Endothelial cell of umbilical vein (primary cell): ENCODE measurements at regions not wholly inside any gene's neighbourhood (a gene's known extent, or its start where the extent isn't known, plus 50 kb on each side); places are given as distances from the start of the nearest gene placed in this dataset.

Experiments
- BruUV-seq: library from RNA; stranded (reverse); fragments of 400-500 nt; replicated peaks from 2 replicates; lab custom pipeline; 2021; lab: Mats Ljungman, UMichigan
- CTCF ChIA-PET: fragments of 300-600, 350-600 bp; sonication (Branson Sonifier 250); formaldehyde crosslinking; loops from one replicate; lab custom pipeline; 2021; ENCODE audit warnings: antibody characterized with exemption, inconsistent platforms; lab: Charles Lee
- POLR2A ChIA-PET: fragments of 300-600, 350-600 bp; sonication (Branson Sonifier 250); formaldehyde crosslinking; loops from one replicate; lab custom pipeline; 2021; ENCODE audit warnings: antibody characterized with exemption, inconsistent platforms; lab: Charles Lee
- DNase-seq: peaks from one replicate; pipeline ENCODE4 v3.0.0-alpha.2; 2011; ENCODE audit warnings: low read depth, low spot score
- FAIRE-seq: peaks from 2 replicates; lab custom pipeline; 2011; peaks lifted over from hg19 to GRCh38; lab: Jason Lieb, UNC
- H2AFZ ChIP-seq: 2 replicates; pipeline ENCODE4 v1.6.0; 2012; ENCODE audit warnings: low read depth, low read length, control low read depth, inconsistent platforms
- H3K27ac ChIP-seq: 2 replicates; pipeline ENCODE4 v1.5.1; 2011; ENCODE audit warnings: low read depth, mild to moderate bottlenecking, control low read depth, low read length, moderate library complexity; ENCODE audit not compliant: insufficient read depth
- H3K27me3 ChIP-seq, 2 experiments: 2 replicates each; pipeline versions ENCODE4 v1.6.0 to v1.6.1; 2011; ENCODE audit warnings: low read length in 2 of 2, mixed read lengths in 1 of 2; ENCODE audit not compliant: control insufficient read depth in 2 of 2, insufficient read depth in 2 of 2
- H3K36me3 ChIP-seq, 2 experiments: 2 replicates in 1 of 2; 3 replicates in 1 of 2; pipeline ENCODE4 v1.5.1; 2011; ENCODE audit warnings: low read length in 2 of 2, mild to moderate bottlenecking in 1 of 2, moderate library complexity in 1 of 2; ENCODE audit not compliant: control insufficient read depth in 2 of 2, insufficient read depth in 2 of 2; ENCODE audit errors: extremely low read depth in 1 of 2
- H3K4me1 ChIP-seq: 3 replicates; pipeline ENCODE4 v1.5.1; 2011; ENCODE audit warnings: mild to moderate bottlenecking, low read length; ENCODE audit not compliant: control insufficient read depth, insufficient read depth; ENCODE audit errors: extremely low read depth
- H3K4me2 ChIP-seq: 2 replicates; pipeline ENCODE4 v1.6.1; 2011; ENCODE audit warnings: low read length, control low read depth, mixed read lengths; ENCODE audit not compliant: insufficient read depth
- H3K4me3 ChIP-seq, 3 experiments: fragments of 200-600 bp in 1 of 3; sonication (generic), shearing (Covaris generic) in 1 of 3; replicated peaks in 1 of 3; 2 replicates each; pipeline ENCODE4 v1.5.1; 2011 to 2016; ENCODE audit warnings: control low read depth in 3 of 3, low read length in 3 of 3, mild to moderate bottlenecking in 2 of 3, inconsistent platforms in 1 of 3, low read depth in 1 of 3, moderate library complexity in 1 of 3; ENCODE audit not compliant: insufficient read depth in 1 of 3
- H3K79me2 ChIP-seq: 2 replicates; pipeline ENCODE4 v1.6.0; 2012; ENCODE audit warnings: low read length, inconsistent platforms; ENCODE audit not compliant: control insufficient read depth, insufficient read depth
- H3K9ac ChIP-seq: replicated peaks from 2 replicates; pipeline ENCODE3; 2011; ENCODE audit warnings: low read length, control low read depth; ENCODE audit not compliant: insufficient read depth; ENCODE audit errors: extremely low read depth
- H3K9me1 ChIP-seq: replicated peaks from 3 replicates; pipeline ENCODE4 v1.6.0; 2011; ENCODE audit warnings: mild to moderate bottlenecking, low read length; ENCODE audit not compliant: control insufficient read depth, insufficient read depth; ENCODE audit errors: extremely low read depth
- H3K9me3 ChIP-seq: replicated peaks from 2 replicates; pipeline ENCODE4 v1.5.1; 2012; ENCODE audit warnings: low read length, inconsistent platforms; ENCODE audit not compliant: control insufficient read depth, insufficient read depth
- H4K20me1 ChIP-seq: replicated peaks from 2 replicates; pipeline ENCODE3; 2011; ENCODE audit warnings: mild to moderate bottlenecking, low read length; ENCODE audit not compliant: control insufficient read depth, insufficient read depth; ENCODE audit errors: extremely low read depth
- CTCF ChIP-seq, 2 donors: IDR thresholded peaks; 1 replicate in 1 of 2; 2 replicates in 1 of 2; pipeline ENCODE4 v1.5.1; 2011; ENCODE audit warnings: low read length in 2 of 2, mild to moderate bottlenecking in 2 of 2, moderate library complexity in 2 of 2, control low read depth in 1 of 2, inconsistent platforms in 1 of 2, low read depth in 1 of 2; ENCODE audit not compliant: insufficient read depth in 1 of 2; ENCODE audit errors: extremely low read depth in 1 of 2
- EZH2 ChIP-seq: IDR thresholded peaks from 2 replicates; pipeline ENCODE4 v1.6.1; 2012; ENCODE audit warnings: borderline replicate concordance, low read depth, mild to moderate bottlenecking, moderate library complexity, low read length, inconsistent platforms; ENCODE audit not compliant: severe bottlenecking
- FOS ChIP-seq: IDR thresholded peaks from 2 replicates; pipeline ENCODE4 v1.6.1; 2011; ENCODE audit warnings: mild to moderate bottlenecking, low read length, moderate library complexity, borderline replicate concordance; ENCODE audit not compliant: insufficient read depth
- GATA2 ChIP-seq: IDR thresholded peaks from 2 replicates; pipeline ENCODE4 v1.7.0; 2011; ENCODE audit warnings: low read depth, mild to moderate bottlenecking, moderate library complexity, mixed read lengths, low read length; ENCODE audit not compliant: insufficient read length, insufficient read depth
- JUN ChIP-seq: IDR thresholded peaks from 2 replicates; pipeline ENCODE4 v1.6.1; 2011; ENCODE audit warnings: borderline replicate concordance, low read depth; ENCODE audit not compliant: insufficient read length, insufficient read depth
- MAX ChIP-seq: IDR thresholded peaks from 2 replicates; pipeline ENCODE4 v1.6.1; 2011; ENCODE audit not compliant: insufficient read depth, insufficient read length
- MYC ChIP-seq: IDR thresholded peaks from one replicate; pipeline ENCODE4 v1.6.1; 2011; ENCODE audit warnings: mild to moderate bottlenecking, low read depth, low read length
- POLR2A ChIP-seq: IDR thresholded peaks from 2 replicates; pipeline ENCODE4 v1.6.1; 2012; ENCODE audit warnings: low read depth, mild to moderate bottlenecking, control low read depth, low read length
- POLR2AphosphoS5 ChIP-seq: IDR thresholded peaks from 2 replicates; pipeline ENCODE4 v1.6.1; 2012; ENCODE audit warnings: low read depth, mild to moderate bottlenecking, control low read depth, low read length, moderate library complexity; ENCODE audit not compliant: insufficient read depth
- dilution Hi-C: fragments of 300-500 bp; cut with MboI; formaldehyde crosslinking; loops from one replicate; pipeline ENCODE4 v1.15.0; 2019; ENCODE audit warnings: low sequenced_read_pairs; ENCODE audit not compliant: extremely low pct_ligation_motif_present
- intact Hi-C: fragments of 100-400 bp; cut with micrococcal nuclease; formaldehyde crosslinking; loops from one replicate; pipeline ENCODE4 v1.10.0; 2022

- no peak overlapping the region for H3K4me2 ChIP-seq
- BruUV-seq, result no TSS peak
- H3K79me2 ChIP-seq, result no peaks in the 10 kb centered on the region
- H3K27ac ChIP-seq, result no peak overlapping the region
- CTCF ChIA-PET, result interaction anchor here (1.5 kb wide), 1 partner anchor 10 kb away, joined by 4 read pairs; no protein-coding TSS in a partner anchor
- no peaks in the 10 kb centered on the region for H3K27me3 ChIP-seq
- dilution Hi-C loops (no loop called here), intact Hi-C loops (no loop called here)
- no peak overlapping the region for H3K9ac ChIP-seq
- no peak overlapping the region for H2AFZ ChIP-seq
- no peak for DNase-seq
- no peak for FAIRE-seq
- POLR2A ChIA-PET, result interaction anchor here (0.6 kb wide), 1 partner anchor 285 kb away, joined by 3 read pairs; no protein-coding TSS in a partner anchor
- TF ChIP-seq GATA2 (no peak), FOS (no peak), EZH2 (no peak), POLR2AphosphoS5 (no peak), JUN (no peak), MYC (no peak), CTCF (IDR thresholded peaks at IDR 0.05; ENCODE audit: extremely low read depth in 1 of 2, insufficient read depth in 1 of 2, low read depth in 1 of 2, low read length in 2 of 2) (no peak), POLR2A (no peak), MAX (no peak)
- no peaks in the 10 kb centered on the region for H3K9me1 ChIP-seq
- H3K36me3 ChIP-seq, result no peaks in the 10 kb centered on the region
- no peaks in the 10 kb centered on the region for H4K20me1 ChIP-seq
- no peaks in the 10 kb centered on the region for H3K4me1 ChIP-seq
- no peak overlapping the region for H3K4me3 ChIP-seq
- H3K9me3 ChIP-seq, result no peaks in the 10 kb centered on the region
Observed at GRCh38 chr5:56361398-56361797, 128.3 kb upstream of the ANKRD55 start.
